ENCODE measurements at regions not wholly inside any gene's neighbourhood (a gene's known extent, or its start where the extent isn't known, plus 50 kb on each side); places are given as distances from the start of the nearest gene placed in this dataset.

GRCh38 chrX:114038358-114038757 is 545.5 kb upstream of the HTR2C start:
- no peak overlapping the region for H3K27ac ChIP-seq (replicated peaks)
- no peak for DNase-seq (ENCODE audit: low read depth in 1 of 2, low spot score in 1 of 2)

GRCh38 chrX:114037515-114037914 is 546.4 kb upstream of the HTR2C start:
- TF ChIP-seq CTCF (IDR thresholded peaks at IDR 0.05; ENCODE audit: insufficient read depth, low read length), result no peak
- no peak for TF ChIP-seq REST (IDR thresholded peaks at IDR 0.05; ENCODE audit: insufficient replicate concordance, low read depth)
- no peak for TF ChIP-seq POLR2AphosphoS5 (IDR thresholded peaks at IDR 0.05; ENCODE audit: low read depth)
- TF ChIP-seq GABPA (IDR thresholded peaks at IDR 0.05; ENCODE audit: low read depth), result no peak
- no peak for TF ChIP-seq SPI1 (IDR thresholded peaks at IDR 0.05; ENCODE audit: borderline replicate concordance, low read depth)
- H3K27ac ChIP-seq (replicated peaks), result no peak overlapping the region
- DNase-seq (ENCODE audit: low read depth in 1 of 2, low spot score in 1 of 2), result no peak
- H3K27me3 ChIP-seq (ENCODE audit: insufficient read depth, poor library complexity, severe bottlenecking), result no peaks in the 10 kb centered on the region
- no peak overlapping the region for H3K4me3 ChIP-seq (replicated peaks; ENCODE audit: insufficient read depth, low read length)

More at GRCh38 chrX:114038358-114038757, 545.5 kb upstream of the HTR2C start:
- Histone ChIP-seq H3K27me3 (ENCODE audit: insufficient read depth, poor library complexity, severe bottlenecking) (no peaks in the 10 kb centered on the region), H3K4me3 (replicated peaks; ENCODE audit: insufficient read depth, low read length) (no peak overlapping the region)
- no peak for TF ChIP-seq POLR2AphosphoS5 (IDR thresholded peaks at IDR 0.05; ENCODE audit: low read depth)
- no peak for TF ChIP-seq GABPA (IDR thresholded peaks at IDR 0.05; ENCODE audit: low read depth)
- TF ChIP-seq SPI1 (IDR thresholded peaks at IDR 0.05; ENCODE audit: borderline replicate concordance, low read depth), result no peak
- TF ChIP-seq CTCF (IDR thresholded peaks at IDR 0.05; ENCODE audit: insufficient read depth, low read length), result no peak
- TF ChIP-seq REST (IDR thresholded peaks at IDR 0.05; ENCODE audit: insufficient replicate concordance, low read depth), result no peak

- no peak for TF ChIP-seq GABPA (IDR thresholded peaks at IDR 0.05; ENCODE audit: low read depth)
- no peak for TF ChIP-seq REST (IDR thresholded peaks at IDR 0.05; ENCODE audit: insufficient replicate concordance, low read depth)
- no peak for TF ChIP-seq SPI1 (IDR thresholded peaks at IDR 0.05; ENCODE audit: borderline replicate concordance, low read depth)
- TF ChIP-seq POLR2AphosphoS5 (IDR thresholded peaks at IDR 0.05; ENCODE audit: low read depth), result no peak
- no peak for TF ChIP-seq CTCF (IDR thresholded peaks at IDR 0.05; ENCODE audit: insufficient read depth, low read length)
- DNase-seq (ENCODE audit: low read depth in 1 of 2, low spot score in 1 of 2), result no peak
- Histone ChIP-seq H3K27me3 (ENCODE audit: insufficient read depth, poor library complexity, severe bottlenecking) (no peaks in the 10 kb centered on the region), H3K4me3 (replicated peaks; ENCODE audit: insufficient read depth, low read length) (no peak overlapping the region), H3K27ac (replicated peaks) (no peak overlapping the region)
These were observed 554.8 kb upstream of the HTR2C start for GRCh38 chrX:114028907-114029662.
